Upper lobe of left lung (tissue), 6 donors: ENCODE measurements at regions not wholly inside any gene's neighbourhood (a gene's known extent, or its start where the extent isn't known, plus 50 kb on each side); places are given as distances from the start of the nearest gene placed in this dataset.
A peak's percentile ranks its signal among the peaks of the same experiment; 100 is the strongest.

Source experiments
- ATAC-seq, 2 donors: fragments of 200-7000 bp; cut with Tn5 transposase; one replicate each; pipeline ENCODE4 v1.9.1; 2022; ENCODE audit warnings: mild to moderate bottlenecking in 2 of 2, moderate library complexity in 2 of 2; ENCODE audit not compliant: low FRiP score in 2 of 2
- DNase-seq, 2 donors: peaks; one replicate each; pipeline ENCODE4 v3.0.0-alpha.2; 2019 to 2020
- H3K27ac ChIP-seq, 4 donors: fragments of 200-600 bp; sonication (generic); one replicate each; pipeline ENCODE4 v1.5.1; 2016 to 2019
- H3K27me3 ChIP-seq, 4 donors: fragments of 200-600 bp; sonication (generic); one replicate each; pipeline ENCODE4 v1.5.1; 2017 to 2019
- H3K36me3 ChIP-seq, 4 donors: fragments of 200-600 bp; sonication (generic); one replicate each; pipeline ENCODE4 v1.5.1; 2016 to 2019
- H3K4me1 ChIP-seq, 4 donors: fragments of 200-600 bp; sonication (generic); one replicate each; pipeline ENCODE4 v1.5.1; 2018 to 2019
- H3K4me3 ChIP-seq, 4 donors: fragments of 200-600 bp; sonication (generic); one replicate each; pipeline ENCODE4 v1.5.1; 2017 to 2019; ENCODE audit warnings: mild to moderate bottlenecking in 2 of 4, moderate library complexity in 1 of 4
- H3K9me3 ChIP-seq, 4 donors: fragments of 200-600 bp; sonication (generic); one replicate each; pipeline ENCODE4 v1.5.1; 2018 to 2019
- EP300 ChIP-seq, 4 donors: sonication (generic); formaldehyde crosslinking; IDR thresholded peaks; one replicate each; pipeline ENCODE4 v1.5.1; 2017; ENCODE audit warnings: antibody characterized with exemption in 4 of 4, control low read depth in 2 of 4
- POLR2A ChIP-seq, 4 donors: fragments of 450-650 bp; IDR thresholded peaks; one replicate each; pipeline ENCODE4 v1.5.1; 2016 to 2017; ENCODE audit warnings: antibody characterized with exemption in 4 of 4, mild to moderate bottlenecking in 2 of 4
- POLR2AphosphoS5 ChIP-seq, 2 donors: sonication (generic); formaldehyde crosslinking; IDR thresholded peaks; one replicate each; pipeline ENCODE4 v1.5.1; 2017; ENCODE audit warnings: antibody characterized with exemption in 2 of 2
- WGBS, 2 donors: methylation state at CpG; one replicate each; pipeline ENCODE4 v1.1.5; 2017 to 2018; 5-methylcytosine and 5-hydroxymethylcytosine counted together
- TF ChIP-seq, protein P1 (sequence below), 6 experiments: fragments of 450-650 bp in 4 of 6; fragments of 200-600 bp in 2 of 6; sonication (generic) in 2 of 6; IDR thresholded peaks; one replicate each; pipeline ENCODE4 v1.5.1; 2016 to 2019; ENCODE audit warnings: antibody characterized with exemption in 6 of 6
- donor health status: DM: no; HTN: no; CAD: no; lungs with moderate emphysema.
- donor health status: DM: no; HTN: yes; CAD: no; lungs with severe emphysema.

DNA sequence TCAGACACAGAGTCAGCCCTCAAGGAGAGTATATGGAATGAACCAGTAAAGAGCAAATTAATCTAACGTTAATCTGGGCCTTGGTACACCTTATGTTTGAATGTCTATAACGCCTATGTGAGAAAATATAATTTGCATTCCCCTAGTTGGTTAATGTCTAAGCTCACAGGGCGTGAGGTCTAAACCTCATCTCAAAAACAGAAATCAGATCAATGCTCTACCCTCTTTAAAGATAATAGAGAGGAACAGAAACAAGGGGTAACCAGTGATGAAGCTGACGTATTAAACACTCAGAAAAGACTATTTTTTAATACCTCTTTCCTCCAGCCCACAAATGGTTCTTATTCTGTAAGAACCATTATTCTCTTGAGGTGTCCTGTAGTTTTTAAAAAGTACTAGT lies 369.2 kb upstream of the NOCT start:
- WGBS, 2 donors = 69 to 78% methylated on average over 4 of the region's 4 CpGs
- no peaks in the 10 kb centered on the region for H3K4me1 ChIP-seq
- no peak overlapping the region for H3K27ac ChIP-seq
- ATAC-seq (no peak), DNase-seq (no peak)
- no peaks in the 10 kb centered on the region for H3K9me3 ChIP-seq
- H3K4me3 ChIP-seq = no peak overlapping the region
- no peaks in the 10 kb centered on the region for H3K36me3 ChIP-seq
- H3K27me3 ChIP-seq = no peaks in the 10 kb centered on the region
- no peak for TF ChIP-seq POLR2A (IDR thresholded peaks at IDR 0.05)
- TF ChIP-seq, protein P1, sequence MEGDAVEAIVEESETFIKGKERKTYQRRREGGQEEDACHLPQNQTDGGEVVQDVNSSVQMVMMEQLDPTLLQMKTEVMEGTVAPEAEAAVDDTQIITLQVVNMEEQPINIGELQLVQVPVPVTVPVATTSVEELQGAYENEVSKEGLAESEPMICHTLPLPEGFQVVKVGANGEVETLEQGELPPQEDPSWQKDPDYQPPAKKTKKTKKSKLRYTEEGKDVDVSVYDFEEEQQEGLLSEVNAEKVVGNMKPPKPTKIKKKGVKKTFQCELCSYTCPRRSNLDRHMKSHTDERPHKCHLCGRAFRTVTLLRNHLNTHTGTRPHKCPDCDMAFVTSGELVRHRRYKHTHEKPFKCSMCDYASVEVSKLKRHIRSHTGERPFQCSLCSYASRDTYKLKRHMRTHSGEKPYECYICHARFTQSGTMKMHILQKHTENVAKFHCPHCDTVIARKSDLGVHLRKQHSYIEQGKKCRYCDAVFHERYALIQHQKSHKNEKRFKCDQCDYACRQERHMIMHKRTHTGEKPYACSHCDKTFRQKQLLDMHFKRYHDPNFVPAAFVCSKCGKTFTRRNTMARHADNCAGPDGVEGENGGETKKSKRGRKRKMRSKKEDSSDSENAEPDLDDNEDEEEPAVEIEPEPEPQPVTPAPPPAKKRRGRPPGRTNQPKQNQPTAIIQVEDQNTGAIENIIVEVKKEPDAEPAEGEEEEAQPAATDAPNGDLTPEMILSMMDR (IDR thresholded peaks at IDR 0.05) = no peak
- TF ChIP-seq POLR2AphosphoS5 (IDR thresholded peaks at IDR 0.05) = no peak
- TF ChIP-seq EP300 (IDR thresholded peaks at IDR 0.05) = no peak

DNA sequence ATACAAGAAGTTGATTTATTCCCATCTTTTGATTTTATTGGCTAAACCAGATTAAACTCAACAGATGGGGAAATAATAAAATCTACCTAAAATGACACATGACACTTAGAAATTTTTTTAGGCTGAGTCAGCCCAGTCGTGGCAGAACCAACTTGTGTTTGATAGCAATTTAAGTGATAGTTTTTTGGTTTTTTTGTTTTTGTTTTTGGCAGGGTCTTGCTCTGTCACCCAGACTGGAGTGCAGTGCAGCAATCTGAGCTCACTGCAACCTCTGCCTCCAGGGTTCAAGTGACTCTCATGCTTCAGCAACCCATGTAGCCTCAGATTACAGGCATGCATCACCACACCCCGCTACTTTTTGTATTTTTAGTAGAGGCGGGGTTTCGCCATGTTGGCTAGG lies 370.3 kb upstream of the NOCT start:
- Histone ChIP-seq H3K4me3 (no peak overlapping the region), H3K36me3 (no peaks in the 10 kb centered on the region), H3K9me3 (no peaks in the 10 kb centered on the region), H3K27me3 (no peaks in the 10 kb centered on the region), H3K27ac (no peak overlapping the region), H3K4me1 (no peaks in the 10 kb centered on the region)
- WGBS, 2 donors = 67 to 77% methylated on average over 4 of the region's 4 CpGs
- no peak for DNase-seq
- ATAC-seq = no peak
- TF ChIP-seq, protein P1 (IDR thresholded peaks at IDR 0.05) = no peak
- TF ChIP-seq POLR2A (IDR thresholded peaks at IDR 0.05) (no peak), POLR2AphosphoS5 (IDR thresholded peaks at IDR 0.05) (no peak), EP300 (IDR thresholded peaks at IDR 0.05) (no peak)

DNA sequence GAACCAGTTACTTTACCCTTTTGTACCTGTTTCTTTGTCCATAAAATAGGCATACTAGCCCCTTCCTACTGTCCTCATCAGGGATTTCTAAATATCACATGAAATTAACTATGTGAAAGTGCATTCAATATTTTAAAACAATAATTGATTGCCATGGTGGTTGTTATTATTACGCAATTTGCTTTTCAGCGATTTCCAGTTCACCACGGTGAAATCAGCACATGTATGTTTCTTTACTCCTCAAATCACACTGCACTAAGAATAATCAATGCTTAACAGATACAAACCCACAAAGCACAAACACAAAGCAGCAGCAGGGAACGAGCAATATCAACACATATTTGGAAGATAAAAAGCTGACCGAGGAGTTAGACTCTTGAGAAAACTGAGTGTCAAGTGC lies 371.3 kb upstream of the NOCT start:
- Histone ChIP-seq H3K4me3 (no peak overlapping the region), H3K9me3 (no peaks in the 10 kb centered on the region), H3K4me1 (no peaks in the 10 kb centered on the region), H3K36me3 (no peaks in the 10 kb centered on the region), H3K27ac (no peak overlapping the region), H3K27me3 (no peaks in the 10 kb centered on the region)
- WGBS, 2 donors = 62 to 66% methylated on average over 5 of the region's 5 CpGs
- DNase-seq (no peak), ATAC-seq (no peak)
- no peak for TF ChIP-seq EP300 (IDR thresholded peaks at IDR 0.05)
- TF ChIP-seq POLR2AphosphoS5 (IDR thresholded peaks at IDR 0.05) = no peak
- TF ChIP-seq POLR2A (IDR thresholded peaks at IDR 0.05) = no peak
- TF ChIP-seq, protein P1 (IDR thresholded peaks at IDR 0.05) = no peak

DNA sequence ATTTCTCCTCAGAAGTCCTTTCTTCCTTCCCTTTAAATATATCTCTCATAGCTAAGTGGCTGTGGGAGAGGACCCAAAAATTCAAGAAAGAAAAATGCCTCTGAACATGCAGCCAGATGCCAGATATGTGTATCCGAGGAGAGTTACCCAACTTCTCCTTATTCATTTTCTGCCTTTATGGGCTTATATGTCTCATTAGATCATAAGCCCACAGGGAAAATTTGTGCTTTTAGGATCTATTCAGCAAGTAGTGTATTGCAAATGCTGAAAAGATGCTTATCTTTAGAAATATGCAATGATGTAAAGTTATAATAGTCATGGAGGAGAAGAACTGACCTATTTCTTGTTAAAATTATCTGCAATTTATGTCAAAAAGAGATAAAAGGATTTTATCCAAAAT lies 371.8 kb upstream of the NOCT start:
- Histone ChIP-seq H3K36me3 (no peaks in the 10 kb centered on the region), H3K27me3 (no peaks in the 10 kb centered on the region), H3K27ac (no peak overlapping the region), H3K4me3 (no peak overlapping the region), H3K9me3 (no peaks in the 10 kb centered on the region), H3K4me1 (no peaks in the 10 kb centered on the region)
- ATAC-seq (peak in 1 of 2 donors; percentile 23), DNase-seq (no peak)
- TF ChIP-seq POLR2A (IDR thresholded peaks at IDR 0.05) (no peak), EP300 (IDR thresholded peaks at IDR 0.05) (no peak)
- 67 to 71% methylated on average over 1 of the region's 1 CpG for WGBS, 2 donors

DNA sequence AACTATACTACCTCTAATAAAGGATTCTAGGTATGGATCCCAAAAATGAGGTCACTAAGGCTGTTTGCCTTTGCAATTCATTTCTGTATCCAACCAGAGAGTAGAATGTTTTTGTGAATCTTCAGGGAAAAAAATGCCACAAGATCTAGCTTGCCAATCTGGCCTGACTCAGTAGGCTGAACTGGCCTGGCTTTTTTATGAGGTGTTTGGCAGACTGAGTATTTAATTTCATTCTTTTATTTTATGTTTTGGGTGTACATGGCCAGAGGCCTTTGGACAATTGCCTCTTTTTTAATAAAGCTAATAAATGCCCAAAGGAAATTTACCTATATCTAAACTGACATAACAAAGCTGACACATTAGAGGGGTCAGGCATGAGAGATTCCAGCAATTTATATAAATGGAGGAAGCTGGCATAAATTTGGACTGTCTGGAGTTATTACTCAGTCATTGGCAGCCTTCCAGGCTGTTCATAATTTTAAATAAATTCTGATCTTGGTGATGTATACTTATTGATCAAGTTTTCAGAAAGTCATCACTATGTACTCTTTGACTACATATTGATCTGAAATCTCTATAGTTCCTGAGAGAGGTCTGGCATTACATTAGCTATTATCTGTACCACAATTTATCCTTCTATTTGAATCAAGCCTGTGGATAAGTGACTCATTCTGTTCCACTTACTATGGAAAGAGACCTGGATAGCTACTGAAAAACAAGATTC lies 376.4 kb upstream of the NOCT start:
- Histone ChIP-seq H3K9me3 (no peaks in the 10 kb centered on the region), H3K36me3 (no peaks in the 10 kb centered on the region), H3K4me1 (no peaks in the 10 kb centered on the region), H3K27me3 (no peaks in the 10 kb centered on the region), H3K27ac (no peak overlapping the region), H3K4me3 (no peak overlapping the region)
- DNase-seq (no peak), ATAC-seq (no peak)
- TF ChIP-seq POLR2AphosphoS5 (IDR thresholded peaks at IDR 0.05) (no peak), EP300 (IDR thresholded peaks at IDR 0.05) (no peak)

DNA sequence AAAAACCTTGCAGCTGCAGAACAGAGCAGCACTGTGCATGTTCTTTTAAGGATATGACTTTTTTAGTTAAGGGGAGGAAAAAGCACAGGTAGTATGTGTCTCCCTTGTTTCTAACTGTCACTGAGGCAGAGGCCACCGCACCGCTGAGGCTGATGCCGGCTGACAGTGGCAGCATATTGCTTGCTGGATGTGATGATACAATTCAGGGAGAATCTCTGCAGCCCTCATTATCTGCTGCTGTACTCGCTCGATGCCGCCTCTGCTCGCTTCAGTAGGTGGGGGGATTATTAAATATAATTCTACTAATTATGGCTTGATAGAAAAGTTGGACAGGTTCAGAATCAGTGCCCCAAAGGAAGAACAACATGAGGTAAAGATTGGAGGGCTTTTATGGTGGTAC lies 378.8 kb upstream of the NOCT start:
- peak in 1 of 2 donors; percentile 29 for DNase-seq
- Histone ChIP-seq H3K4me1 (no peaks in the 10 kb centered on the region), H3K4me3 (no peak overlapping the region), H3K9me3 (no peaks in the 10 kb centered on the region), H3K27ac (no peak overlapping the region), H3K36me3 (no peaks in the 10 kb centered on the region), H3K27me3 (no peaks in the 10 kb centered on the region)
- 82 to 88% methylated on average over 7 of the region's 7 CpGs for WGBS, 2 donors
- TF ChIP-seq POLR2AphosphoS5 (IDR thresholded peaks at IDR 0.05) = no peak
- TF ChIP-seq, protein P1 (IDR thresholded peaks at IDR 0.05) = no peak
- no peak for TF ChIP-seq EP300 (IDR thresholded peaks at IDR 0.05)
- TF ChIP-seq POLR2A (IDR thresholded peaks at IDR 0.05) = no peak
- no peak for ATAC-seq
